ENCODE measurements at regions not wholly inside any gene's neighbourhood (a gene's known extent, or its start where the extent isn't known, plus 50 kb on each side); places are given as distances from the start of the nearest gene placed in this dataset.
"Not testable (repeated sequence)": the region's sequence is repeated elsewhere in the genome, so short reads cannot be mapped to it uniquely, and the experiment has no call there.

DNA sequence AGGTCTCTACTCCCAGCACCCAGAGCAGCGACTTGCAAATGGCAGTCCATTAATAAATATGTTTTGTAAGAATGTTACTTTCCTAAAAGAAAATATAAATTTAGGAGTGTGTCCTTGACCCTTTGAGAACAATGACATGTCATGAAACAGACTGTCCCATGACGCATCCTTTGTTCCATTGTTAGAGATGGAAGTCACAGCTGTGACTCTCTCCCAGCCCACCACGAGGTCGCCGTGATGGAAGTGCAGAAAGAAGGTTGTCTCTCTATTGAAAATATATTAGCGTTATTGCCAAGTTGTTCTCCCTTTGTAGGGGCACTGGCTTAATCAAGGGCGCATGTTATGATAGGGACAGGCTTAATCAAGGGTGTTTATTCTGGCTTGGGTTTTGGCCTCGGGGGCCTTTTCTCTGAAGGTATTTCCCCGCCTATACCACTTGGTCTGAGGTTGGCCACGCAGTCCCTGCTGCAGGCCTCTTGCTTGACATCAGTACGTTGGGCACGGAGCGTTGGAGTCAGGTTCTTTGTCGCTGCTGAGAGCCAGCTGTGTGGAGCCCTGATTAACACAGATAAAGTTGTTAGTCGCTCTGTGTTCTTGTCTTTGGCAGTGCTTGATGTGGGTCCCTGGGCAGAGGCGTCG is 126.7 kb upstream of the ZNF536 start:
- no peak for DNase-seq

- DNase-seq: no peak
These were observed 122.3 kb upstream of the ZNF536 start for GRCh38 chr19:30249911-30250310.

DNA sequence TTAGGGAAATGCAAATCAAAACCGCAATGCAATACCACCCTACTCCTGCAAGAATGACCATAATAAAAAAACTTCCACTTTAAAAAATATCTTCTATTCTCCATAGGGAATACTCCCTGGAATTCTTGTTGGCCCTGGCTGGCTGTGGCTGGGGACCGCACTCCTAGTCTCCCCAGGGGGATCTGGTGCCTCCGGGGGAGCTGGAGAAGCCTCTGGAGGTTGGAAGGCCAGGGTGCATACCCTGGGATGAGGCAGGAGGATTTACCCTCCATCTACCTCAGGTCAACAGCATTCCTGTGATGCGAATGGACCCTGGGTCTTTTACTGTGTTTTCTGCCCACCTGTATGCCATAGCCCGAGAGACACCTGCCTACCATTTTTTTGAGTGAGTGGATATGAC is 120.0 kb upstream of the ZNF536 start:
- no peak for DNase-seq

GRCh38 chr19:30253581-30253996 is 118.6 kb upstream of the ZNF536 start:
- no peak for DNase-seq

- no peak for DNase-seq
These were observed 118.0 kb upstream of the ZNF536 start for GRCh38 chr19:30254158-30254557.

- DNase-seq: no peak
These were observed 117.4 kb upstream of the ZNF536 start for GRCh38 chr19:30254789-30255188.

DNA sequence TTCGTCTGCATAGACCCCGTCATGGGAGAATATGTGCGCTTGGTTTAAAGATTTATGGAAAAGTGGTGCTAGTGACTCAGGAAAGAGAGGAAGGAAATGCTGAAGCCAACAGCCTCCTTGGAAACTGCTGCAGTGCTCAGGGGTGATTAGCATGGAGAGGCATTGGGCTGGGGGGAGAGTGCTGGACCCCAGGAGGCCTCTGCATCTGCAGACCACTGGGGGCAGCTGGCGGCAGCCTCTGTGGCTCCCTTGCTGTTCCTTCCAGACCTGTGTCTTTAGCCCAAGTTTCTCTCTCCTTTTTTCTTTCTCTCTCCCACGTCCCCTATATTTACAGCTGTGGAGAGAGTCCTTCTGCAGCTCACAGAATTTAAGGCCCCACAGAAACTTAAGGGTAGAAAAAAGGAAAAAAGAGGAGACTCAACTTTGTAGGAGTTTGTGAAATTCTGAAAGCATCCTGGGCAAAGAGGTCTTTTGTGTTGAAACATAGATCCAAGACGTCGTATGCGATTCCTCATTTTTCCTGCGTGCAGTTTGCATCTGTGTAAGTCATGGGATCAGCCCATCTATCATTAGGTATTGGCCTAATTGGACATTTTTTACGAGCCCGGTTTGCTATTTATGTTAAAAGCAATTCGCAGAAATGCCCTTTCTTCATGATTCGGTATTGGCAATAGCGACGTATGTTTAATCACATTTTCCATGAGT is 116.2 kb upstream of the ZNF536 start:
- no peak for DNase-seq

DNA sequence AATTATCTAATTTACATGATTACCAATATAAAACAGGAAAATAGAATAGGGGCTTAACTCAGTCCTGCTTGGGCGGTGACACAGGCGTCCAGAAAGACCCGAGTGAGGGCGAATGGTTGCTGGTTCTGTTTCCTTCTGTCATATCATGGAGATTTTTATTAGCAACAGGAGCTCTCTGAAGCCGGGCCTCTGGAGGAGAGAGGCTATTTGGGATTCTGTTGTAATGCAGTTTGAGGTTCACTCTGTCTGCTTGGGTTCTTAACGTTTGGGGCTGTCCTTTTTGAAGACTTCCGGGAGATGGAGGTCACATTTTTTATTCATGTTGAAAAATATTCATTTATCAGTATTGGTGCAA is 115.7 kb upstream of the ZNF536 start:
- no peak for DNase-seq

DNA sequence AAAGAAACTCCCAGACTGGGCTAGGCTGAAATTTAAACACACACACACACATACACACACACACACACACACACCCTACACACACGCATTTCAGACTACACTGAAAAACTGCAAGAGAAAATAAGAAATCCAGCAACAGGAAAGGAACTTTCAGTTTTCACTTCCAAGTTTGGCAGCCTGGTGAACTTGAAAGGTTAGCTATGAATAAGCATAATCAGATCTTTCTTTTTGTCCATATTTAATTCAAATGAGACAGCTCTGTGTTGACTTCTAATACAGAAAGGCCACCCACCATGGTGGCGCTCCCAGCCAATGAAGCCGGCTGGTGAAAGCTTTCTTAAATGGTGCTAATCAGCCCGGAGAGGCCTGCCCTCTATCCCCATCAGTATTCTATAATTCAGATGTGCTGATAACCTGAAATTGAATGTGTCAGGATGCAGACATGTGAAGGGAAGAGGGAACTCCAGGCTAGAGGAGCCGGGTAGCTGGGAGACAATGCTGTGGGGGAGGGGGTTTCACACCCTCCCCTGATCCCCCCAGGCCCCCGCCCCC is 108.3 kb upstream of the ZNF536 start:
- DNase-seq: no peak

DNA sequence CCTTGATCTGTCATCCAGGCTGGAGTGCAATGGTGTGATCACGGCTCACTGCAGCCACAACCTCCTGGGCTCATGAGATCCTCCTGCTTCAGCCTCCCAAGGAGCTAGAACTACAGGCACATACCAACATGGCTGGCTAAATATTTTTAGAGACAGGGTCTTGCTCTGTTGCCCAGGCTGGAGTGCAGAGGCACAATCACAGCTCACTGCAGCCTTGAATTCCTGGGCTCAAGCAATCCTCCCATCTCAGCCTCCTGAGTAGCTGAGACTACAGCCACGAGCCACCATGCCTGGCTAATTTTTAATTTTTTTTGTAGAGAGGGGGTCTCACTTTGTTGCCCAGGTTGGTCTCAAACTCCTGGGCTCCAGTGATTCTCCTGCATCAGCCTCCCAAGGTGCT is 106.3 kb upstream of the ZNF536 start:
- DNase-seq: not testable (repeated sequence)

GRCh38 chr19:30266687-30267086 is 105.5 kb upstream of the ZNF536 start:
- DNase-seq: no peak

DNA sequence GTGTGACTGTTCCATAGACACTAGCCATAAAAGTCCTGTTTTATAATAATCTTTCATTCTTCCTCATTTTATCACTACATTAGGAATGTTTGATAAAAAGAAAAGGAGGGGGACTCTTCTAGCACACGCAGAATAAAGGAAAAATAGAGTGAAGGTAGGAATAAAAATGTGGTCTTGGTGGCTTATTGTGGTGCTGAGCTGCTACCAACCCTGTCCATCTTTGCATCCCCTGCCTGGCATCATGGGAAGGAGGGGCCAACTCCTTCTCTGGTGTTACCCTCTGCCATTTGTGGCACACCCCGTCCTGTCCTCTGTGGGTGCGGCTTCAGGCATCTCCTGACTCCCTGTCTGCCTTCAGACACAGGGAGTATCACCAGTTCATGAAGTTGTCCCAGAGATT is 104.9 kb upstream of the ZNF536 start:
- DNase-seq: no peak

- DNase-seq: no peak
These were observed 103.6 kb upstream of the ZNF536 start for GRCh38 chr19:30268601-30269000.

GRCh38 chr19:30269638-30270037 is 102.5 kb upstream of the ZNF536 start:
- no peak for DNase-seq

DNA sequence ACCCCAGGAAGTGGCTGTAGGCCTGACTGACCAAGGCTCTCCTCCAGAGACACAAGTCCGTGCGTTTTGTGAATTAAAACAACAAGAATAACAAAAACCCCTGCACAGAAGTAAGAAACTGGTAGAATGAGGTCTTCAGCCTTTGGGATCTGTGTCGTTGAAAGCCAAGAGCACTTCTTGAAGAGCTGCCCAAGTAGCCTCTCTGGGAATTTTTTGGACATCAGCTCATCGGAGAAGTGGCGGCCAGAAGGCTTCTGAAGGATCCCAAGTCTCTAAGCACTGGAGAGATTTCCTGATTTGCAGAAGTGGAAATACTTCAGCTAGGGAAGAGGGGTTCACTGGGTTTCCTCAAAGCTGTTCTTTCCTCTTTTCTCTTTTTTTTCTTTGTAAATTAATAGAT is 100.4 kb upstream of the ZNF536 start:
- DNase-seq: no peak

DNA sequence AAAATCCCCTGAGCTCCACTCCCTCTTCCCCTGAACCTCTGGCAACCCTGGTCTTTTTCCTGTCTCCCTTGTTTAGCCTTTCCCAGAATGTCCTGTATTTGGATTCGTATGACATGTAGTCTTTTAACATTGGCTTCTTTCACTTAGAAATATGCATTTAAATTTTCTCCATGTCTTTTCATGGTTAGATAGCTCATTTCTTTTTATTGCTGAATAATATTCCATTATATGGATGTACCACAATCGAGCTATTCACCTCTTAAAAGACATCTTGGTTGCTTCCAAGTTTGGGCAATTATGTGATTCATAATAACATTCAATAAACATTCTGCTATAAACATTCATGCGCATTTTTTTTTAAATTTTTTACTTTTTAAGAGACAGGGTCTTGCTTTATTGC is 99.6 kb upstream of the ZNF536 start:
- DNase-seq: no peak

- no peak for DNase-seq
These were observed 99.0 kb upstream of the ZNF536 start for GRCh38 chr19:30273184-30273583.

GRCh38 chr19:30274987-30275386 is 97.2 kb upstream of the ZNF536 start:
- no peak for DNase-seq

- DNase-seq: no peak
These were observed 95.9 kb upstream of the ZNF536 start for GRCh38 chr19:30276011-30276882.

- no peak for DNase-seq
These were observed 95.3 kb upstream of the ZNF536 start for GRCh38 chr19:30276883-30277280.

DNA sequence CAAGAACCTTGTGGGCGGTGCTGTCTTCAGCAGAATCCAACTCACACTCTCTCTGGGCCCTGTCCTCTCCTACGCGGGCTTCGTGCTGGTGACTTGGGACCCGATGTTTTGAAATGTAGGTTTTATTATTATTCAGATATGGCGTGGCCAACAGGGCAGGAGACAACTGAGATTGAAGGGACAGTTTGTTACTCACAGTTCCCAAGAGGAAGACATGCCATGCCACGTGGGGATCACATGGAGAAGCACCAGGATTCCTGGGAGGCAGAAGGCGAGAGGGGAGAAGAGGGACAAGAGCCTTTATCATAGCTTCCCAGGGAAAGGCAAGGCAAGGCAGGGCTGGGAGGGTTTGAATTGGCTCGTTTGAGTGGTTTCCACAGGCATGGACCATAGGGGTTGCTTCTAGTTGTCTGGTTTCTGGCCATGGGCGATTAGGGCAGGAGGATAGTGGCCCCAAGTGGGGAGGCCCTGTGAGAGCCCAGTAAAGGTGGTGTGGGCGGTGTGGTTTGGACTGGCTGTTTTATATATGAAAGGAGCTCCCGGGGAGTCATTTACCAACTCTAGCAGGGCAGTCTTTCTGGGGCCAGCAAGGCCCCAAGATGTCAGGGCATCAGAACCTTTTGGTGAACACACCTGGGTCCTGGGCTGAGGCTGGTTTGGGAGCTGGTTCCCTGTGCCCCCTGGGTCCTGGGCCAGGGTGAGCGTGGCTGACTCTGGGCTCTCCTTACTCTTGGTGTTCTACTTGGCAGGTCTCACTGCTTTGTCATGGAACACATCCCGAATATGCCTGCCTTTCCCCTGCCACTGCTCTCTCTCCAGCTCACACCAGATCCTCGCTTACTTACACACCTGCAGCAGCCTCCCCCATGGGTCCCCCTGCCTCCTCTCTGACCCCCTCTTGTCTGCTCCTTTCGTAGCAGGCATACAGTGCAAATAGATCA is 94.0 kb upstream of the ZNF536 start:
- DNase-seq: no peak

GRCh38 chr19:30278882-30279254 is 93.3 kb upstream of the ZNF536 start:
- DNase-seq: no peak

DNA sequence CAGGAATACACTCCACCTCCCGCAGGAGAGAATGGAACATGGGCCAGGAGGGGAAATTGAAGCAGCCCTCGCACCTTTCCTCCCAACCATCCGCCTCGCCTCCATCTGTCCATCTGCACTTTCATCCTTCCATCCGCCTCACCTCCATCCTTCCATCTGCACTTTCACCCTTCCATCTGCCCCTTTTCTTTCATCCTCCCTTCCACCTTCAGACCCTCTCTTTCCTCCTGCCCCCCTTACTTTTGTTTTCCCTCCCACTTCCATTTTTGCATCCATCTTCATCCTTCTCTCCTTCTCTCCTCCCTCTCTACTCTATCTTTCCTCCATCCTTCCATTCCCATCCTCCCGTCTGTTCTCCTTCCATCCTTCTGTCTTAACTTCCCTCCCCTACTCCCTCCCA is 92.2 kb upstream of the ZNF536 start:
- no peak for DNase-seq

All from SHP77 treated with DMSO at 0.1 percent for 48 hours (cell line).